ENCODE measurements at regions not wholly inside any gene's neighbourhood (a gene's known extent, or its start where the extent isn't known, plus 50 kb on each side); places are given as distances from the start of the nearest gene placed in this dataset.

DNA sequence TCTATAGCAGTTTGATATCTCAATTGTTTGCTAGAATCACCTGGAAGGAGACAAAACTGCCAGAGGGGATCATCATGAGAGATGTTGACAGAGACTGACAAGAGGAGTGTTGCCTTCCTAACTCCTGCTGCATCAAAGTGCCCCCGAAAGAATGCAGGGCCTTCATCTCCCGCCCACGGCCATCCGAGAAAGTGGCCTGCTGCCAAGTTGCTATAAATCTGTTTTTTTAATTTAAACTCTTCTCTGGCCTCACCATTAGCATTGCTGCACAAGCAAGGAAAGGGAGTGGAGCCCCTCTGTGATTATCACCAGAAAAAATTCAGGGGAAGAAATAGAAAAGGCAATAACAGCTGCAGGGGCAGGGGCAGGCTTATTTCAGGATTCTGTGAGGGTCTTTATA lies 238.1 kb upstream of the EPHA4 start:
- no peak for DNase-seq (ENCODE audit: low spot score in 2 of 2)
- H3K9me3 ChIP-seq = no peaks in the 10 kb centered on the region
- H3K27ac ChIP-seq = no peak overlapping the region
- intact Hi-C loops (cut with DNase I) = no loop called here
- TF ChIP-seq, protein P1, sequence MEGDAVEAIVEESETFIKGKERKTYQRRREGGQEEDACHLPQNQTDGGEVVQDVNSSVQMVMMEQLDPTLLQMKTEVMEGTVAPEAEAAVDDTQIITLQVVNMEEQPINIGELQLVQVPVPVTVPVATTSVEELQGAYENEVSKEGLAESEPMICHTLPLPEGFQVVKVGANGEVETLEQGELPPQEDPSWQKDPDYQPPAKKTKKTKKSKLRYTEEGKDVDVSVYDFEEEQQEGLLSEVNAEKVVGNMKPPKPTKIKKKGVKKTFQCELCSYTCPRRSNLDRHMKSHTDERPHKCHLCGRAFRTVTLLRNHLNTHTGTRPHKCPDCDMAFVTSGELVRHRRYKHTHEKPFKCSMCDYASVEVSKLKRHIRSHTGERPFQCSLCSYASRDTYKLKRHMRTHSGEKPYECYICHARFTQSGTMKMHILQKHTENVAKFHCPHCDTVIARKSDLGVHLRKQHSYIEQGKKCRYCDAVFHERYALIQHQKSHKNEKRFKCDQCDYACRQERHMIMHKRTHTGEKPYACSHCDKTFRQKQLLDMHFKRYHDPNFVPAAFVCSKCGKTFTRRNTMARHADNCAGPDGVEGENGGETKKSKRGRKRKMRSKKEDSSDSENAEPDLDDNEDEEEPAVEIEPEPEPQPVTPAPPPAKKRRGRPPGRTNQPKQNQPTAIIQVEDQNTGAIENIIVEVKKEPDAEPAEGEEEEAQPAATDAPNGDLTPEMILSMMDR (IDR thresholded peaks at IDR 0.05) = no peak
- no peaks in the 10 kb centered on the region for H3K27me3 ChIP-seq
- no peaks in the 10 kb centered on the region for H3K4me1 ChIP-seq
- H3K36me3 ChIP-seq = no peaks in the 10 kb centered on the region
- H3K4me3 ChIP-seq = no peak overlapping the region

DNA sequence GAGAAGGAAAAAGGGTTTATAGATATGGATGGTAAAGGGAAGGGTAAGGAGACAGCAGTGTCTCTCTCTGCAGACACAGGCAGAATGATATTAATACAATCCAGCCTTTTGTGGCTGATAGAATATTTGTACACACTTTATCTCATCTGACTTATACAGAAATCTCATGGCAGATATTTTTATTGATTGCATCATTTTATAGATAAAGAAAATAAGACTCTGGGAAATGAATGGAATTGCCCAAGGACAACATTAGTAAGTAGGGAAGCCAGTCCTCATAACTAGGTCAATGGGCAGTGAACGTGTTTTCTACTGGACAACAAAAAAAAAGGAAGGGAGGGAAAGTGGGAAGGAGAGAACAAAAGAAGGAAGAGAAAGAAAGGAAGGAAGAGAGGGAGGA lies 236.4 kb upstream of the EPHA4 start:
- H3K4me1 ChIP-seq = no peaks in the 10 kb centered on the region
- DNase-seq (ENCODE audit: low spot score in 2 of 2) = no peak
- no peak overlapping the region for H3K4me3 ChIP-seq
- no peaks in the 10 kb centered on the region for H3K27me3 ChIP-seq
- no peaks in the 10 kb centered on the region for H3K9me3 ChIP-seq
- no peak overlapping the region for H3K27ac ChIP-seq
- TF ChIP-seq, protein P1 (IDR thresholded peaks at IDR 0.05) = no peak
- H3K36me3 ChIP-seq = no peaks in the 10 kb centered on the region
- intact Hi-C loops (cut with DNase I) = no loop called here

DNA sequence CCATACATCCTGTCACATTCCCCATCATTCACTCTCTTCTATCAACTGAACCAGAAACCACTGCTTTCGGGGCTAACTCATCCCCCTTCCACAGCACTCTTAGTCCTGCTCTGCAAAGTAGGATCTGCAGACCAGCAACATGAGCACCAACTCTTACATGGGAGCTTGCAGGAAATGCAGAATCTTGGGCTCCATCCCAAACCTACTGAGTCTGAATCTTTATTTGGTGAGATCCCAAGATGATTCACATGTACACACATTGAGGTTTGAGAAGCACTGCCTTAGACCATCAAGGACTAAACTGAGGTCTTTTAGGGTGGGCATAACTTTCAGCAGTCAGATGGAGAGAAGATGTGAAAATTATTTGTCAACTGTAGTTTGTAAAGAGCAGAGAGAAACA lies 235.6 kb upstream of the EPHA4 start:
- no peaks in the 10 kb centered on the region for H3K27me3 ChIP-seq
- no peak overlapping the region for H3K27ac ChIP-seq
- intact Hi-C loops (cut with DNase I) = no loop called here
- H3K9me3 ChIP-seq = no peaks in the 10 kb centered on the region
- no peak overlapping the region for H3K4me3 ChIP-seq
- DNase-seq (ENCODE audit: low spot score in 2 of 2) = no peak
- H3K4me1 ChIP-seq = no peaks in the 10 kb centered on the region
- no peaks in the 10 kb centered on the region for H3K36me3 ChIP-seq
- TF ChIP-seq, protein P1 (IDR thresholded peaks at IDR 0.05) = no peak

DNA sequence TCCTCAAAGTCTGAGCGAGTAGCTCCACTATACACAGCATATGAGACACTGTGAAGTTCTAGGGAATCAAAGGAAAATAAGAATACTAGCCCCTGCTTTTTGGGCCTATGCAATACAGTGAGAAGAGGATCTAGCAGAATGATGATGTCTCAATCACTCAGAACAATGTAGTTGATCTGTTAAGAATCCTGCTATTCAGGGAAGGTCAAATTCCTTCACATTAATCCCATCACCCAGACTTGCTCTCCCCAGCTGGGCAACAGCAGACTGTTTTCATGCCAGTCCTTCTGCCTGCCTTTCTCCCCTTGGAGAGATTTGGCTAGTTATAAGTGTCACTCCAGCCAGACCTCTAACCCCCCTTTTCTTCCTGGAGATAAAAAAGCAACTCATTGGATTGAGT lies 230.0 kb upstream of the EPHA4 start:
- Histone ChIP-seq H3K4me3 (no peak overlapping the region), H3K27me3 (no peaks in the 10 kb centered on the region), H3K9me3 (no peaks in the 10 kb centered on the region), H3K4me1 (no peaks in the 10 kb centered on the region), H3K36me3 (no peaks in the 10 kb centered on the region), H3K27ac (no peak overlapping the region)
- DNase-seq (ENCODE audit: low spot score in 2 of 2) = no peak
- TF ChIP-seq, protein P1 (IDR thresholded peaks at IDR 0.05) = no peak
- intact Hi-C loops (cut with DNase I) = no loop called here

DNA sequence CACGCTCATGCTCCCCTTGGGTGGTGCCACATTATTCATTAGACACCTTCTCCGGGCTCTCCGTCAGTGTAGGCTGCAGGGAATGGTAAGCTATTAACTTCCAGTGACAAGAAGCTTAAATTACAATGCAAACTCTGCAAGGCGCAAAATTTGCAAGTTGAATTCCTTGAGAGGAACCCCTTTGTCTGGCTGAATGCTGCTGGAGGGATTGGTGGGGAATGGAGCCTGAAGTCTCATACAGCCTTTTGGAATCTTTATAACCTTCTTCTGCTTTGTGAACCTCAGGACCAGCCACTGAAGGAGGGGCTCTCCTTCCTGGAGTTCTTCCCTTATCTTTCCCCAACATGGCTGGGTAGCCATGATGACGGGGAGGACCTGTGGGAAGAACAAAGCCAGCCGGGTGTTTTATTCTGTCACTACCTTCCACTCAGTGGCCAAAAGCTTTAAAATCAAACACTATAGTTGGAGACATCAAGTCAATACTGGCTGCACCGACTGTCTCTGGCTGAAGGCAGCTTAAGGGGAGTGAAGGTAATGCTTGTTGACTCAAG lies 220.9 kb upstream of the EPHA4 start:
- TF ChIP-seq, protein P1 (IDR thresholded peaks at IDR 0.05) = no peak
- Histone ChIP-seq H3K27me3 (no peaks in the 10 kb centered on the region), H3K4me1 (no peaks in the 10 kb centered on the region), H3K9me3 (no peaks in the 10 kb centered on the region), H3K27ac (no peak overlapping the region), H3K4me3 (no peak overlapping the region), H3K36me3 (no peaks in the 10 kb centered on the region)
- intact Hi-C loops (cut with DNase I) = no loop called here
- DNase-seq (ENCODE audit: low spot score in 2 of 2) = no peak

DNA sequence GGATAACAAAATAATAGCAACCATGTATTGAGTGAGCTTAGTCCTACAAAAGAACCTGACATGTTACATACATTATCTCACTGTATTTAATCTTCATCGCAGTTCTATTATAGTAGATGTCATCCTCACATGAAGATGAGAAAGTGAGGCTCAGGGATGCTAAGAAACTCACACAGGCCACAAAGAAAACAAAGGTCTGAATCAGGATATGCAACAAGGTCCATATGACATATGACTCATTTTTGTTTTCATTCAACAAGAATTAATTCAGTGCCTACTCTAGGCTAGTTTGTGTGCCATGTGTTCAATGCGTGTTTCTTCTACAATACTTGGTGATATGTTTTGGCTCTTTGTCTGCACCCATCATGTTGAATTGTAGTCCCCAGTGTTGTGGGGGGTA lies 219.7 kb upstream of the EPHA4 start:
- Histone ChIP-seq H3K4me3 (no peak overlapping the region), H3K27ac (no peak overlapping the region), H3K4me1 (no peaks in the 10 kb centered on the region), H3K9me3 (no peaks in the 10 kb centered on the region), H3K27me3 (no peaks in the 10 kb centered on the region), H3K36me3 (no peaks in the 10 kb centered on the region)
- DNase-seq (ENCODE audit: low spot score in 2 of 2) = no peak
- TF ChIP-seq, protein P1 (IDR thresholded peaks at IDR 0.05) = no peak
- intact Hi-C loops (cut with DNase I) = no loop called here

Measured in ascending aorta (tissue), 2 donors.